COR-L47 (cell line): ENCODE measurements at regions not wholly inside any gene's neighbourhood (a gene's known extent, or its start where the extent isn't known, plus 50 kb on each side); places are given as distances from the start of the nearest gene placed in this dataset.

Experiments
- DNase-seq: peaks from one replicate; lab custom pipeline; 2025; lab: John Stamatoyannopoulos, UW

- DNase-seq, result no peak
These were observed 112.9 kb upstream of the ZNF678 start for GRCh38 chr1:227450489-227450888.

- no peak for DNase-seq
These were observed 113.5 kb upstream of the ZNF678 start for GRCh38 chr1:227449741-227450441.

- DNase-seq, result no peak
These were observed 114.3 kb upstream of the ZNF678 start for GRCh38 chr1:227449051-227449450.

- no peak for DNase-seq
These were observed 115.8 kb upstream of the ZNF678 start for GRCh38 chr1:227447531-227447990.

- no peak for DNase-seq
These were observed 117.6 kb upstream of the ZNF678 start for GRCh38 chr1:227445746-227446145.

- no peak for DNase-seq
These were observed 118.2 kb upstream of the ZNF678 start for GRCh38 chr1:227445092-227445674.

- no peak for DNase-seq
These were observed 121.9 kb upstream of the CDC42BPA start for GRCh38 chr1:227440182-227440581.

GRCh38 chr1:227437495-227438008, 119.3 kb upstream of the CDC42BPA start:
- DNase-seq, result peak; percentile 22

- no peak for DNase-seq
These were observed 116.6 kb upstream of the CDC42BPA start for GRCh38 chr1:227434808-227435444.

GRCh38 chr1:227433663-227434341, 115.5 kb upstream of the CDC42BPA start:
- DNase-seq, result no peak

- no peak for DNase-seq
These were observed 114.7 kb upstream of the CDC42BPA start for GRCh38 chr1:227432981-227433380.

- no peak for DNase-seq
These were observed 113.9 kb upstream of the CDC42BPA start for GRCh38 chr1:227432181-227432535.

GRCh38 chr1:227429447-227430359, 111.4 kb upstream of the CDC42BPA start:
- DNase-seq, result no peak

- no peak for DNase-seq
These were observed 110.5 kb upstream of the CDC42BPA start for GRCh38 chr1:227428803-227429202.

- no peak for DNase-seq
These were observed 109.1 kb upstream of the CDC42BPA start for GRCh38 chr1:227427411-227427810.

GRCh38 chr1:227424953-227425352, 106.7 kb upstream of the CDC42BPA start:
- DNase-seq, result no peak

- DNase-seq, result no peak
These were observed 105.9 kb upstream of the CDC42BPA start for GRCh38 chr1:227424159-227424680.

GRCh38 chr1:227422581-227422980, 104.3 kb upstream of the CDC42BPA start:
- no peak for DNase-seq

- DNase-seq, result no peak
These were observed 101.9 kb upstream of the CDC42BPA start for GRCh38 chr1:227420147-227420546.

GRCh38 chr1:227417756-227418480, 99.6 kb upstream of the CDC42BPA start:
- no peak for DNase-seq
